ENCODE measurements at regions not wholly inside any gene's neighbourhood (a gene's known extent, or its start where the extent isn't known, plus 50 kb on each side); places are given as distances from the start of the nearest gene placed in this dataset.

GRCh38 chr1:105558023-105558422 is 1498.5 kb upstream of the PRMT6 start:
- ATAC-seq (ENCODE audit: low FRiP score in 2 of 2), result no peak
- no peaks in the 10 kb centered on the region for H3K27me3 ChIP-seq
- H3K9me3 ChIP-seq, result no peaks in the 10 kb centered on the region
- H3K27ac ChIP-seq, result no peak overlapping the region
- DNase-seq, result no peak
- TF ChIP-seq POLR2A (IDR thresholded peaks at IDR 0.05) (no peak), POLR2AphosphoS5 (IDR thresholded peaks at IDR 0.05) (no peak), CTCF (IDR thresholded peaks at IDR 0.05) (no peak), EP300 (IDR thresholded peaks at IDR 0.05) (no peak)
- no peaks in the 10 kb centered on the region for H3K4me1 ChIP-seq
- no peaks in the 10 kb centered on the region for H3K36me3 ChIP-seq
- no peak overlapping the region for H3K4me3 ChIP-seq

- ATAC-seq (ENCODE audit: low FRiP score in 2 of 2) (no peak), DNase-seq (no peak)
- no peaks in the 10 kb centered on the region for H3K9me3 ChIP-seq
- no peaks in the 10 kb centered on the region for H3K27me3 ChIP-seq
- WGBS, 2 donors, result 41 to 42% methylated on average over 2 of the region's 2 CpGs
- no peaks in the 10 kb centered on the region for H3K36me3 ChIP-seq
- no peaks in the 10 kb centered on the region for H3K4me1 ChIP-seq
- TF ChIP-seq CTCF (IDR thresholded peaks at IDR 0.05) (no peak), POLR2A (IDR thresholded peaks at IDR 0.05) (no peak), POLR2AphosphoS5 (IDR thresholded peaks at IDR 0.05) (no peak), EP300 (IDR thresholded peaks at IDR 0.05) (no peak)
- H3K4me3 ChIP-seq, result no peak overlapping the region
- H3K27ac ChIP-seq, result no peak overlapping the region
Measured at GRCh38 chr1:105565006-105565405, 1491.5 kb upstream of the PRMT6 start.

GRCh38 chr1:105585791-105586190 is 1470.7 kb upstream of the PRMT6 start:
- H3K4me1 ChIP-seq, result no peaks in the 10 kb centered on the region
- H3K36me3 ChIP-seq, result no peaks in the 10 kb centered on the region
- H3K27me3 ChIP-seq, result no peaks in the 10 kb centered on the region
- no peak for ATAC-seq (ENCODE audit: low FRiP score in 2 of 2)
- H3K9me3 ChIP-seq, result no peaks in the 10 kb centered on the region
- no peak for TF ChIP-seq POLR2AphosphoS5 (IDR thresholded peaks at IDR 0.05)
- DNase-seq, result no peak
- 51 to 72% methylated on average over 2 of the region's 2 CpGs for WGBS, 2 donors
- no peak overlapping the region for H3K27ac ChIP-seq
- H3K4me3 ChIP-seq, result no peak overlapping the region

GRCh38 chr1:105591681-105592080 is 1464.8 kb upstream of the PRMT6 start:
- H3K27me3 ChIP-seq, result no peaks in the 10 kb centered on the region
- no peaks in the 10 kb centered on the region for H3K9me3 ChIP-seq
- DNase-seq (no peak), ATAC-seq (ENCODE audit: low FRiP score in 2 of 2) (no peak)
- no peaks in the 10 kb centered on the region for H3K36me3 ChIP-seq
- no peak overlapping the region for H3K4me3 ChIP-seq
- TF ChIP-seq POLR2AphosphoS5 (IDR thresholded peaks at IDR 0.05) (no peak), CTCF (IDR thresholded peaks at IDR 0.05) (no peak), EP300 (IDR thresholded peaks at IDR 0.05) (no peak), POLR2A (IDR thresholded peaks at IDR 0.05) (no peak)
- H3K4me1 ChIP-seq, result no peaks in the 10 kb centered on the region
- WGBS, 2 donors, result 43 to 45% methylated on average over 1 of the region's 1 CpG
- H3K27ac ChIP-seq, result no peak overlapping the region

- Histone ChIP-seq H3K27ac (no peak overlapping the region), H3K27me3 (no peaks in the 10 kb centered on the region), H3K9me3 (no peaks in the 10 kb centered on the region), H3K36me3 (no peaks in the 10 kb centered on the region), H3K4me3 (no peak overlapping the region), H3K4me1 (no peaks in the 10 kb centered on the region)
- ATAC-seq (ENCODE audit: low FRiP score in 2 of 2) (no peak), DNase-seq (no peak)
- TF ChIP-seq POLR2AphosphoS5 (IDR thresholded peaks at IDR 0.05) (no peak), EP300 (IDR thresholded peaks at IDR 0.05) (no peak), POLR2A (IDR thresholded peaks at IDR 0.05) (no peak), CTCF (IDR thresholded peaks at IDR 0.05) (no peak)
- 26 to 42% methylated on average over 2 of the region's 2 CpGs for WGBS, 2 donors
Measured at GRCh38 chr1:105608713-105609112, 1447.8 kb upstream of the PRMT6 start.
